ENCODE measurements at regions not wholly inside any gene's neighbourhood (a gene's known extent, or its start where the extent isn't known, plus 50 kb on each side); places are given as distances from the start of the nearest gene placed in this dataset.

- Histone ChIP-seq H3K9ac (ENCODE audit: control insufficient read depth, insufficient read depth, low read length) (no peak overlapping the region), H3K4me2 (ENCODE audit: control insufficient read depth, insufficient read depth) (no peak overlapping the region), H3K79me2 (ENCODE audit: control insufficient read depth, insufficient read depth, low read length) (no peaks in the 10 kb centered on the region), H3K9me3 (replicated peaks; ENCODE audit: control insufficient read depth, insufficient read depth, low read length) (no peaks in the 10 kb centered on the region; the same call in 2 of the 3 replicates), H3K27ac (ENCODE audit: control insufficient read depth, insufficient read depth) (no peak overlapping the region), H3K4me1 (ENCODE audit: control insufficient read depth, insufficient read depth, low read length) (no peaks in the 10 kb centered on the region), H3K36me3 (ENCODE audit: control insufficient read depth in 2 of 2, insufficient read depth in 2 of 2, low read length in 1 of 2) (no peaks in the 10 kb centered on the region), H3K27me3 (replicated peaks in 1 of 2; ENCODE audit: control insufficient read depth in 2 of 2, insufficient read depth in 2 of 2, low read length in 1 of 2) (no peaks in the 10 kb centered on the region), H3K4me3 (no peak overlapping the region), H2AFZ (ENCODE audit: control insufficient read depth, low read depth, low read length) (no peak overlapping the region), H4K20me1 (ENCODE audit: control insufficient read depth, insufficient read depth) (no peaks in the 10 kb centered on the region)
- ChIA-PET CTCF (no interaction called here), SMC1A (ENCODE audit: uncharacterized antibody, unreplicated experiment) (interaction anchor here (1.4 to 1.5 kb wide), 2 partner anchors 92 to 196 kb away, joined by 4 to 6 read pairs; no protein-coding TSS in a partner anchor), POLR2A (no interaction called here), RAD21 (ENCODE audit: unreplicated experiment) (no interaction called here)
- FAIRE-seq: no peak
- TF ChIP-seq JUND (IDR thresholded peaks at IDR 0.05; ENCODE audit: low read depth, low read length) (no peak), RAD51 (IDR thresholded peaks at IDR 0.05) (no peak), STAT3 (IDR thresholded peaks at IDR 0.05; ENCODE audit: low read depth, low read length) (no peak)
- in situ Hi-C loops (cut with MboI) (loop anchor here (10.0 kb wide), 1 partner anchor 316 kb away; the partner anchor contains the start of gene MYOCD), intact Hi-C loops (cut with micrococcal nuclease; ENCODE audit: unreplicated experiment) (no loop called here)
- DNase-seq (ENCODE audit: low read depth, low spot score): no peak
- WGBS (ENCODE audit: insufficient coverage, insufficient replicate concordance, low lambda C conversion rate, missing lambda C conversion rate): 5% methylated on average over 1 of the region's 1 CpG
- ATAC-seq: no peak
- BruUV-seq (replicated peaks): no TSS peak
These were observed 316.4 kb upstream of the MYOCD start for GRCh38 chr17:12349297-12349696.

GRCh38 chr17:12352127-12352526, 313.6 kb upstream of the MYOCD start:
- RAD21 ChIA-PET (ENCODE audit: unreplicated experiment): no interaction called here
- WGBS (ENCODE audit: insufficient coverage, insufficient replicate concordance, low lambda C conversion rate, missing lambda C conversion rate): 55% methylated on average over 5 of the region's 5 CpGs
- H3K9me3 ChIP-seq (replicated peaks; ENCODE audit: control insufficient read depth, insufficient read depth, low read length): no peaks in the 10 kb centered on the region; the same call in 2 of the 3 replicates
- no peak overlapping the region for H3K27ac ChIP-seq (ENCODE audit: control insufficient read depth, insufficient read depth)
- H3K9ac ChIP-seq (ENCODE audit: control insufficient read depth, insufficient read depth, low read length): no peak overlapping the region
- SMC1A ChIA-PET (ENCODE audit: uncharacterized antibody, unreplicated experiment): no interaction called here
- CTCF ChIA-PET: no interaction called here
- H4K20me1 ChIP-seq (ENCODE audit: control insufficient read depth, insufficient read depth): no peaks in the 10 kb centered on the region
- no peaks in the 10 kb centered on the region for H3K4me1 ChIP-seq (ENCODE audit: control insufficient read depth, insufficient read depth, low read length)
- H2AFZ ChIP-seq (ENCODE audit: control insufficient read depth, low read depth, low read length): no peak overlapping the region
- H3K27me3 ChIP-seq (replicated peaks in 1 of 2; ENCODE audit: control insufficient read depth in 2 of 2, insufficient read depth in 2 of 2, low read length in 1 of 2): no peaks in the 10 kb centered on the region
- FAIRE-seq (no peak), DNase-seq (ENCODE audit: low read depth, low spot score) (no peak), ATAC-seq (no peak)
- in situ Hi-C loops (cut with MboI): loop anchor here (25.0 kb wide), 1 partner anchor 135 kb away; no protein-coding TSS in a partner anchor
- H3K4me3 ChIP-seq: no peak overlapping the region
- H3K4me2 ChIP-seq (ENCODE audit: control insufficient read depth, insufficient read depth): no peak overlapping the region
- intact Hi-C loops (cut with micrococcal nuclease; ENCODE audit: unreplicated experiment): no loop called here
- POLR2A ChIA-PET: no interaction called here
- no peaks in the 10 kb centered on the region for H3K79me2 ChIP-seq (ENCODE audit: control insufficient read depth, insufficient read depth, low read length)
- no TSS peak for BruUV-seq (replicated peaks)
- H3K36me3 ChIP-seq (ENCODE audit: control insufficient read depth in 2 of 2, insufficient read depth in 2 of 2, low read length in 1 of 2): no peaks in the 10 kb centered on the region
- no peak for TF ChIP-seq GABPA (IDR thresholded peaks at IDR 0.05; ENCODE audit: low read depth)
- no peak for TF ChIP-seq RBBP5 (conservative IDR thresholded peaks at IDR 0.05)
- TF ChIP-seq ATF7 (IDR thresholded peaks at IDR 0.05; ENCODE audit: low read depth): no peak
- no peak for TF ChIP-seq ELK1 (IDR thresholded peaks at IDR 0.05; ENCODE audit: low read depth, low read length)
- no peak for TF ChIP-seq RELB (IDR thresholded peaks at IDR 0.05; ENCODE audit: low read depth)
- TF ChIP-seq BHLHE40 (IDR thresholded peaks at IDR 0.05; ENCODE audit: borderline replicate concordance in 1 of 2, low read depth in 2 of 2, low read length in 1 of 2): no peak
- TF ChIP-seq TARDBP (IDR thresholded peaks at IDR 0.05; ENCODE audit: borderline replicate concordance): no peak
- no peak for TF ChIP-seq YY1 (IDR thresholded peaks at IDR 0.05; ENCODE audit: low read depth, low read length)
- no peak for TF ChIP-seq ZBTB40 (IDR thresholded peaks at IDR 0.05; ENCODE audit: borderline replicate concordance)

All from GM12878 (cell line).